ENCODE measurements at regions not wholly inside any gene's neighbourhood (a gene's known extent, or its start where the extent isn't known, plus 50 kb on each side); places are given as distances from the start of the nearest gene placed in this dataset.
"Not testable (repeated sequence)": the region's sequence is repeated elsewhere in the genome, so short reads cannot be mapped to it uniquely, and the experiment has no call there.

- no peak for DNase-seq
These were observed 264.5 kb downstream of the SDHAF3 start for GRCh38 chr7:97381815-97382554.

GRCh38 chr7:97390052-97390451, 272.6 kb downstream of the SDHAF3 start:
- no peak for DNase-seq

GRCh38 chr7:97390915-97391593, 273.6 kb downstream of the SDHAF3 start:
- no peak for DNase-seq

- no peak for DNase-seq
These were observed 283.9 kb downstream of the SDHAF3 start for GRCh38 chr7:97401398-97401797.

- DNase-seq, result no peak
These were observed 288.3 kb downstream of the SDHAF3 start for GRCh38 chr7:97405835-97406234.

- no peak for DNase-seq
These were observed 289.6 kb downstream of the SDHAF3 start for GRCh38 chr7:97407106-97407505.

GRCh38 chr7:97409346-97409745, 291.8 kb downstream of the SDHAF3 start:
- DNase-seq, result no peak

GRCh38 chr7:97418312-97418711, 300.8 kb downstream of the SDHAF3 start:
- no peak for DNase-seq

GRCh38 chr7:97419898-97420297, 302.4 kb downstream of the SDHAF3 start:
- DNase-seq, result no peak

GRCh38 chr7:97421307-97421930, 303.9 kb downstream of the SDHAF3 start:
- no peak for DNase-seq

GRCh38 chr7:97422046-97422445, 304.5 kb downstream of the SDHAF3 start:
- DNase-seq, result no peak

GRCh38 chr7:97430006-97430405, 301.9 kb upstream of the TAC1 start:
- DNase-seq, result no peak

GRCh38 chr7:97439637-97440214, 292.2 kb upstream of the TAC1 start:
- no peak for DNase-seq

- no peak for DNase-seq
These were observed 285.5 kb upstream of the TAC1 start for GRCh38 chr7:97446361-97446760.

- not testable (repeated sequence) for DNase-seq
These were observed 282.4 kb upstream of the TAC1 start for GRCh38 chr7:97449448-97449847.

GRCh38 chr7:97450516-97450915, 281.4 kb upstream of the TAC1 start:
- DNase-seq, result no peak

- DNase-seq, result no peak
These were observed 277.2 kb upstream of the TAC1 start for GRCh38 chr7:97454636-97455035.

GRCh38 chr7:97457054-97457453, 274.8 kb upstream of the TAC1 start:
- no peak for DNase-seq

GRCh38 chr7:97460433-97460832, 271.5 kb upstream of the TAC1 start:
- DNase-seq, result no peak

- no peak for DNase-seq
These were observed 270.3 kb upstream of the TAC1 start for GRCh38 chr7:97461596-97461995.

GRCh38 chr7:97466071-97466470, 265.8 kb upstream of the TAC1 start:
- no peak for DNase-seq

- DNase-seq, result no peak
These were observed 264.7 kb upstream of the TAC1 start for GRCh38 chr7:97466999-97467740.

- no peak for DNase-seq
These were observed 263.4 kb upstream of the TAC1 start for GRCh38 chr7:97468493-97468892.
